Osteocyte (in vitro differentiated cells): ENCODE measurements at regions not wholly inside any gene's neighbourhood (a gene's known extent, or its start where the extent isn't known, plus 50 kb on each side); places are given as distances from the start of the nearest gene placed in this dataset.
A peak's percentile ranks its signal among the peaks of the same experiment; 100 is the strongest.
"Not testable (repeated sequence)": the region's sequence is repeated elsewhere in the genome, so short reads cannot be mapped to it uniquely, and the experiment has no call there.

Experiments
- DNase-seq: peaks from one replicate; pipeline ENCODE4 v3.0.0; 2021; ENCODE audit warnings: mixed read lengths; ENCODE audit not compliant: unreplicated experiment; ENCODE audit errors: extremely low spot score
- H3K27ac Mint-ChIP-seq: one replicate; pipeline ENCODE4 v1.8.0; 2021; ENCODE audit warnings: mild to moderate bottlenecking, mixed read lengths; ENCODE audit not compliant: unreplicated experiment
- H3K27me3 Mint-ChIP-seq: one replicate; pipeline ENCODE4 v1.8.0; 2021; ENCODE audit warnings: mixed read lengths; ENCODE audit not compliant: unreplicated experiment
- H3K36me3 Mint-ChIP-seq: one replicate; pipeline ENCODE4 v1.8.0; 2021; ENCODE audit warnings: mixed read lengths; ENCODE audit not compliant: unreplicated experiment
- H3K4me1 Mint-ChIP-seq: one replicate; pipeline ENCODE4 v1.8.0; 2021; ENCODE audit warnings: mixed read lengths; ENCODE audit not compliant: unreplicated experiment
- H3K4me3 Mint-ChIP-seq: one replicate; pipeline ENCODE4 v1.8.0; 2021; ENCODE audit warnings: mild to moderate bottlenecking, moderate library complexity, mixed read lengths; ENCODE audit not compliant: unreplicated experiment
- H3K9me3 Mint-ChIP-seq: one replicate; pipeline ENCODE4 v1.8.0; 2021; ENCODE audit warnings: mixed read lengths; ENCODE audit not compliant: unreplicated experiment
- CTCF ChIP-seq: fragments of 200-600 bp; sonication (generic); IDR thresholded peaks from 2 replicates; pipeline ENCODE4 v1.5.0; 2021; ENCODE audit warnings: antibody characterized with exemption, mild to moderate bottlenecking, moderate library complexity

GRCh38 chr18:67402543-67402942, 114.0 kb downstream of the DSEL start:
- H3K9me3 Mint-ChIP-seq, result peaks cover 13% of the 10 kb centered on the region
- H3K4me1 Mint-ChIP-seq, result peaks cover 22% of the 10 kb centered on the region
- H3K27ac Mint-ChIP-seq, result no peak overlapping the region
- H3K27me3 Mint-ChIP-seq, result no peaks in the 10 kb centered on the region
- DNase-seq, result no peak
- H3K36me3 Mint-ChIP-seq, result no peaks in the 10 kb centered on the region
- no peak for TF ChIP-seq CTCF
- no peak overlapping the region for H3K4me3 Mint-ChIP-seq

- no peaks in the 10 kb centered on the region for H3K27me3 Mint-ChIP-seq
- H3K36me3 Mint-ChIP-seq, result peaks cover 4% of the 10 kb centered on the region
- DNase-seq, result no peak
- TF ChIP-seq CTCF, result no peak
- H3K27ac Mint-ChIP-seq, result peak overlapping the region; percentile 32
- H3K4me3 Mint-ChIP-seq, result no peak overlapping the region
- H3K4me1 Mint-ChIP-seq, result peaks cover 22% of the 10 kb centered on the region
- H3K9me3 Mint-ChIP-seq, result peaks cover 20% of the 10 kb centered on the region
Measured at GRCh38 chr18:67400502-67401117, 115.9 kb downstream of the DSEL start.

GRCh38 chr18:67386032-67386431, 130.5 kb downstream of the DSEL start:
- DNase-seq, result no peak
- TF ChIP-seq CTCF, result no peak
- Mint-ChIP-seq H3K27ac (peak overlapping the region; percentile 43), H3K27me3 (no peaks in the 10 kb centered on the region), H3K4me1 (peaks cover 51% of the 10 kb centered on the region), H3K36me3 (no peaks in the 10 kb centered on the region), H3K9me3 (no peaks in the 10 kb centered on the region), H3K4me3 (no peak overlapping the region)

GRCh38 chr18:67385455-67385854, 131.1 kb downstream of the DSEL start:
- DNase-seq, result no peak
- Mint-ChIP-seq H3K27me3 (no peaks in the 10 kb centered on the region), H3K36me3 (no peaks in the 10 kb centered on the region), H3K4me1 (peaks cover 52% of the 10 kb centered on the region), H3K9me3 (no peaks in the 10 kb centered on the region), H3K27ac (peak overlapping the region; percentile 43), H3K4me3 (no peak overlapping the region)
- TF ChIP-seq CTCF, result no peak

GRCh38 chr18:67384057-67384456, 132.5 kb downstream of the DSEL start:
- not testable (repeated sequence) for H3K4me3 Mint-ChIP-seq, H3K9me3 Mint-ChIP-seq, DNase-seq, H3K27ac Mint-ChIP-seq, H3K36me3 Mint-ChIP-seq, H3K27me3 Mint-ChIP-seq
- H3K4me1 Mint-ChIP-seq, result peaks cover 59% of the 10 kb centered on the region
